LNCAP (cell line): ENCODE measurements at regions not wholly inside any gene's neighbourhood (a gene's known extent, or its start where the extent isn't known, plus 50 kb on each side); places are given as distances from the start of the nearest gene placed in this dataset.

Source experiments
- CTCF ChIP-seq: fragments of 450-650 bp; IDR thresholded peaks from 2 replicates; pipeline ENCODE4 v1.5.1; 2017; ENCODE audit warnings: mild to moderate bottlenecking

DNA sequence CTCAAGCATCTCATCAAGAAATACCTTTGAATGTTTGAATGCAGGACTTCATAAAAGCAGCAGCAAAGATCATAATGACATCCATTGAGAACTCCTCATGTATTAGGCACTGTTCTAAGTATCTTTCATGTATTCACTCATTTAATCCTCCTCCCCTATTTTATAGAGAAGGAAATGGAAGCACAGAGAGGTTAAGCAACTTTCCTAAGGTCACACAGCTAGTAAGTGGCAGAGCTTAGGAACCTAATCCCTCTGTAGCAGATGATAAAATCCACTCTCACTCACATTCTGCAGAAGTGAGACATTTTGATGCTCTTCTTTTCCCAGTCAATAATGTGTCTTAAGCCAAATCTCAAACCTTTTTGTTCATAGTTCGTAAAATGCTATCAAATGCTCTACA lies 350.8 kb upstream of the C16orf82 start:
- TF ChIP-seq CTCF = no peak

DNA sequence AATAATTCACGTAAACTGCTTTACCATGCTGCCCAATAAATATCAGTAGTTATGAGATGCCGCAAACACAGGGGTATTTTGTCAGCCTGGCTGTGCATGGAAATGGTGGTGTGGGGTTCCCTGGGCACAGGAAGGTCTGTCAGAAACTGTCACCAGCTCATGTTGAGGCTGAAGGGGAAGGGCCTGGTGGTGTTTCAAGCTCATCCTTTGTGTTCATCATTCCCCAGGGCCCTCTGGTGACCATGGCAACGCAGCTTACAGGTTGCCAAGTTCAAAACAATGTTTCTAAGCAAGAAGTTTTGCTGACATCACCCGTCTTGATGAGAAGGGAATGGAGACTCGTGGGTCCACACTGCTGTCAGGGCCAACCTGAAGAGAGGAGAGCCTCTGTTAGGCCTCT lies 348.9 kb upstream of the C16orf82 start:
- no peak for TF ChIP-seq CTCF

GRCh38 chr16:26721290-26721689 lies 345.4 kb upstream of the C16orf82 start:
- TF ChIP-seq CTCF = no peak

DNA sequence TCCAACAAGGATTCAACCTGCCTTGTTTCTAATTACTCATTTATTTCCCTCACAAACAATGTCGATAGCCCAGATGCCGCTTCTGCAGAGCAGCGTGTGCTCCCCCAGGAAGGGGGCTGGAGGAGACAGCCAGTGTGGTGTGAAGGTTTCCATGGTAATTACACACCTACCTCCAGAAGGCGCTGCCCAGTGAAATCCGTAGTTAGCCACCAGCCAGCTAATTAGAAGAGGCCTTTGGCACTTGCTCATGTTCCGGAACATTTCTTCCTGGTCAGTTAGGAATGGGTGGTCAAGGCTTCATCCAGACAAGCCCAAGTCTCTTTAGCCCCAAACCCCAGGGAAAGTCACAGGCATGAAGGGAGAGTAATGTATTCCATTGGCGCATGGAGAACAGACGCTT lies 342.5 kb upstream of the C16orf82 start:
- no peak for TF ChIP-seq CTCF

DNA sequence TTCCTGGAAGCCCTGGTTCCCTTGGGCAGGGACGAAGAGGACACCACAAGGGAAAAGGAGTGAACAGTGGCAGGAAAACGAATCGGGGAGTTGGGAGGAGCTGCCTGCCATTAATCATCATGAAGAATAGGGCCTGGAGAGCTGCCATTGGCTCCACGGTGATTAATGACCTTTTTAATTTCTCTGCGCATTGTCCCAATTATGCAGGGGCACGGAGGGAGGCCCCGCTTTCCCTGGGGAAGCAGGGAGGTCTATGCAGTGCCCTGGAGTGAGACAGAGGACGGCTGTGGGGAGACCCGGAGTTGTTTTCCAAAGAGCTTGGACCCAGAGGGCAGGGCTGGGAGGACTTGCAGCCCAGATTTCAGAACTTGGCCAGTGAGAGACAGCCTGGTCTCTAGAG lies 338.9 kb upstream of the C16orf82 start:
- TF ChIP-seq CTCF = no peak

GRCh38 chr16:26729951-26730541 lies 336.7 kb upstream of the C16orf82 start:
- no peak for TF ChIP-seq CTCF

GRCh38 chr16:26731729-26732128 lies 335.0 kb upstream of the C16orf82 start:
- TF ChIP-seq CTCF = no peak

GRCh38 chr16:26733710-26734109 lies 333.0 kb upstream of the C16orf82 start:
- no peak for TF ChIP-seq CTCF
